Thyroid gland (tissue), 4 donors: ENCODE measurements at regions not wholly inside any gene's neighbourhood (a gene's known extent, or its start where the extent isn't known, plus 50 kb on each side); places are given as distances from the start of the nearest gene placed in this dataset.

Source experiments
- DNase-seq, 2 donors: peaks; one replicate each; pipeline ENCODE4 v3.0.0-alpha.2; 2019
- H3K27ac ChIP-seq, 3 donors: fragments of 200-600 bp; sonication (generic); 1 replicate in 2 of 3; 2 replicates in 1 of 3; pipeline ENCODE4 v1.5.1; 2016 to 2019; ENCODE audit warnings: mild to moderate bottlenecking in 1 of 3, moderate library complexity in 1 of 3
- H3K27me3 ChIP-seq: fragments of 200-600 bp; sonication (generic); one replicate; pipeline ENCODE4 v1.5.1; 2019
- H3K36me3 ChIP-seq, 2 donors: fragments of 200-600 bp; sonication (generic); one replicate each; pipeline ENCODE4 v1.5.1; 2016 to 2019
- H3K4me1 ChIP-seq, 2 donors: fragments of 200-600 bp; sonication (generic); one replicate each; pipeline ENCODE4 v1.5.1; 2017 to 2019
- H3K4me3 ChIP-seq, 3 donors: fragments of 200-600 bp; sonication (generic); replicated peaks in 1 of 3; 1 replicate in 2 of 3; 2 replicates in 1 of 3; pipeline ENCODE4 v1.5.1; 2016; ENCODE audit warnings: mild to moderate bottlenecking in 1 of 3
- H3K9me3 ChIP-seq: fragments of 200-600 bp; sonication (generic); one replicate; pipeline ENCODE4 v1.5.1; 2017
- CTCF ChIP-seq, 6 experiments: fragments of 200-600 bp in 3 of 6; fragments of 450-650 bp in 3 of 6; sonication (generic) in 3 of 6; IDR thresholded peaks; one replicate each; pipeline ENCODE4 v1.5.1; 2016 to 2019; ENCODE audit warnings: antibody characterized with exemption in 6 of 6, mild to moderate bottlenecking in 2 of 6, inconsistent platforms in 1 of 6, moderate library complexity in 1 of 6
- POLR2A ChIP-seq, 2 donors: fragments of 450-650 bp; IDR thresholded peaks; one replicate each; pipeline ENCODE4 v1.6.1; 2017; ENCODE audit warnings: antibody characterized with exemption in 2 of 2, mild to moderate bottlenecking in 2 of 2, moderate library complexity in 1 of 2
- WGBS, 2 donors: methylation state at CpG; one replicate each; pipeline ENCODE4 v1.1.5; 2017; 5-methylcytosine and 5-hydroxymethylcytosine counted together
- intact Hi-C: fragments of 100-400 bp; cut with DNase I; formaldehyde crosslinking; loops from one replicate; pipeline ENCODE4 v1.15.1; 2023

GRCh38 chr18:34357944-34358580 is 133.3 kb upstream of the NOL4 start:
- Histone ChIP-seq H3K9me3 (no peaks in the 10 kb centered on the region), H3K4me3 (no peak overlapping the region), H3K27me3 (no peaks in the 10 kb centered on the region), H3K36me3 (no peaks in the 10 kb centered on the region), H3K4me1 (no peaks in the 10 kb centered on the region), H3K27ac (no peak overlapping the region)
- WGBS, 2 donors, result 92% methylated on average over 5 of the region's 5 CpGs
- intact Hi-C loops, result no loop called here
- DNase-seq, result no peak
- no peak for TF ChIP-seq CTCF (IDR thresholded peaks at IDR 0.05)
- TF ChIP-seq POLR2A (IDR thresholded peaks at IDR 0.05), result no peak

DNA sequence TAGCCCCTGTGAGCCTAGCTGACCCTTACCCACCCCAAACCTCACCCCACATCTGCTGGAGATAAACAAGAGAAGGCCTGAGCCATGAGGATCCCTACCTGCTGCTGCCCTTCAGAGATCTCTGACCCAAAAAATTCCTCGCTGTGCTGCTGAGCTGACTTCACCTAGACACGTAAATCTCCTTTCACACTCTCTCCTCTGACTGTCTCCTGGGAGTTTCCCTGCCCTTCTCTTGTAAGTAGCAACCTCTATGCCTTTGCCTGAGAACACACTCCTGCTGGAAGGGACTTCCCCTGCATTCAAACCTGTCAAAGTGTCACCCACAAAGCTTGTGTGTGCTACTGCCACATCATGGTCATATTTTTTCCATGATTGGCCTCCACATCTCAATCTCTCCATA is 134.2 kb upstream of the NOL4 start:
- intact Hi-C loops, result no loop called here
- Histone ChIP-seq H3K36me3 (no peaks in the 10 kb centered on the region), H3K4me3 (no peak overlapping the region), H3K9me3 (no peaks in the 10 kb centered on the region), H3K27ac (no peak overlapping the region), H3K27me3 (no peaks in the 10 kb centered on the region), H3K4me1 (no peaks in the 10 kb centered on the region)
- no peak for DNase-seq
- WGBS, 2 donors, result 66 to 77% methylated on average over 2 of the region's 2 CpGs
- TF ChIP-seq CTCF (IDR thresholded peaks at IDR 0.05) (no peak), POLR2A (IDR thresholded peaks at IDR 0.05) (no peak)

DNA sequence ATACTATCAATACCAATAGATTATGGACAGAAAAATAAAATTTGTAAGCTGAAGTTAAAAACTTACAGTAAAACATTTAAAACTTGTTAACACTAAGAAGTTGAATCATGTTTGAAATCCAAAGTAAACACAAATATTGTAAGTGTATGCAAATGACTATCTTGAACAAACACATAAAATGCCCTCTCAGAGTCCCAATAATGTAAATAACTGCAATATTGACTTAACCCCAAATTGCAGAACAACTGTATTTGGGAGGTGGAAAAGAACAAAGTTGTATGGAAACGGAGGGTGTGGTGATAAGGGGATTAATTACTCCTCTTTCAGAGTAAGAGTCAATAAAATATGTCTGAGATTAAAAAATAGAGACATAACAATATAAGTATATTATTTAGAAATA is 140.0 kb upstream of the NOL4 start:
- H3K27me3 ChIP-seq, result no peaks in the 10 kb centered on the region
- no peaks in the 10 kb centered on the region for H3K36me3 ChIP-seq
- no peak for DNase-seq
- no peak for TF ChIP-seq POLR2A (IDR thresholded peaks at IDR 0.05)
- TF ChIP-seq CTCF (IDR thresholded peaks at IDR 0.05), result no peak
- no peak overlapping the region for H3K4me3 ChIP-seq
- no peak overlapping the region for H3K27ac ChIP-seq
- intact Hi-C loops, result no loop called here
- H3K4me1 ChIP-seq, result no peaks in the 10 kb centered on the region
- H3K9me3 ChIP-seq, result no peaks in the 10 kb centered on the region
- WGBS, 2 donors, result 82 to 84% methylated on average over 1 of the region's 1 CpG

DNA sequence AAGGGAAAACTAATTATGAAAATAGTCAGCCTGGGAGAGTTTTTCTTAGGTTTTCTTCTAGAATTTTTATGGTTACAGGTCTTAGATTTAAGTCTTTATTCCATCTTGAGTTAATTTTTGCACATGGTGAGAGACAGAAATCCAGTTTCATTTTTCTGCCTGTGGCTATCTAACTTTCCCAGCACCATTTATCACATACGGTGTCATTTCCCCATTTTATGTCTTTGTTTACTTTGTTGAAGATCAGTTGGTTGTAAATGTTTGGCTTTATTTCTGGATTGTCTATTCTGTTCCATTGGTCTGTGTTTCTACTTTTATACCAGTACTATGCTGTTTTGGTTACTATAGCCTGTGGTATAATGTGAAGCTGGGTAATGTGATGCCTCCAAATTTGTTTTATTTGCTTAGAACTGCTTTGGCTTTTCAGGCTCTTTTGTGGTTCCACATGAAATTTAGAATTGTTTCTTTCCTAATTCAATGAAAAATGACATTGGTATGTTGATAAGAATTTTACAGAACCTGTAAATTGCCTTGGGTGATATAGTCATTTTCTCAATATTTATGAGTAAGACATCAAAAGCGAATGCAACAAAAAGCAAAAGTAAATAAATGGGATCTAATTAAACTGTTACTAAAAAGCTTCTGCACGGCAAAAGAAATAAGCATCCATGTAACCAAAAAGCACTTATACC is 146.1 kb upstream of the NOL4 start:
- DNase-seq, result no peak
- Histone ChIP-seq H3K4me3 (no peak overlapping the region), H3K9me3 (no peaks in the 10 kb centered on the region), H3K4me1 (no peaks in the 10 kb centered on the region), H3K27ac (no peak overlapping the region), H3K27me3 (no peaks in the 10 kb centered on the region), H3K36me3 (no peaks in the 10 kb centered on the region)
- TF ChIP-seq POLR2A (IDR thresholded peaks at IDR 0.05) (no peak), CTCF (IDR thresholded peaks at IDR 0.05) (no peak)
- WGBS, 2 donors, result 81 to 84% methylated on average over 3 of the region's 3 CpGs
- intact Hi-C loops, result no loop called here

GRCh38 chr18:34380326-34380725 is 155.6 kb upstream of the NOL4 start:
- TF ChIP-seq CTCF (IDR thresholded peaks at IDR 0.05) (no peak), POLR2A (IDR thresholded peaks at IDR 0.05) (no peak)
- 90 to 94% methylated on average over 1 of the region's 1 CpG for WGBS, 2 donors

More at GRCh38 chr18:34380326-34380725, 155.6 kb upstream of the NOL4 start:
- no peak overlapping the region for H3K27ac ChIP-seq
- no peaks in the 10 kb centered on the region for H3K27me3 ChIP-seq
- H3K36me3 ChIP-seq, result no peaks in the 10 kb centered on the region
- no peak for DNase-seq
- intact Hi-C loops, result no loop called here
- peaks cover 4 to 19% of the 10 kb centered on the region in 2 donors for H3K4me1 ChIP-seq
- no peak overlapping the region for H3K4me3 ChIP-seq
- no peaks in the 10 kb centered on the region for H3K9me3 ChIP-seq
